Lower leg skin (tissue), 4 donors: ENCODE measurements at regions not wholly inside any gene's neighbourhood (a gene's known extent, or its start where the extent isn't known, plus 50 kb on each side); places are given as distances from the start of the nearest gene placed in this dataset.

Source experiments
- DNase-seq, 2 donors: peaks; one replicate each; pipeline ENCODE4 v3.0.0-alpha.2; 2019; ENCODE audit warnings: low spot score in 2 of 2
- H3K4me3 ChIP-seq: fragments of 200-600 bp; sonication (generic); 2 replicates; pipeline ENCODE4 v1.5.1; 2017; ENCODE audit warnings: mild to moderate bottlenecking, low read depth; ENCODE audit not compliant: poor library complexity, severe bottlenecking
- POLR2A ChIP-seq, 2 donors: fragments of 450-650 bp; IDR thresholded peaks; one replicate each; pipeline ENCODE4 v1.6.1; 2016 to 2017; ENCODE audit warnings: antibody characterized with exemption in 2 of 2, mild to moderate bottlenecking in 1 of 2, moderate library complexity in 1 of 2
- WGBS, 2 donors: methylation state at CpG; one replicate each; pipeline ENCODE4 v1.1.5; 2018; 5-methylcytosine and 5-hydroxymethylcytosine counted together
- intact Hi-C: fragments of 100-400 bp; cut with DNase I; formaldehyde crosslinking; loops from one replicate; pipeline ENCODE4 v1.15.0; 2023; ENCODE audit warnings: low total_unique reads
- TF ChIP-seq, protein P1 (sequence below), 3 donors: fragments of 450-650 bp; IDR thresholded peaks; one replicate each; pipeline ENCODE4 v1.5.1; 2016; ENCODE audit warnings: antibody characterized with exemption in 3 of 3, mild to moderate bottlenecking in 3 of 3, moderate library complexity in 2 of 3

- no peak overlapping the region for H3K4me3 ChIP-seq
- WGBS, 2 donors: 89 to 92% methylated on average over 1 of the region's 1 CpG
- DNase-seq: no peak
- intact Hi-C loops: no loop called here
- TF ChIP-seq, protein P1, sequence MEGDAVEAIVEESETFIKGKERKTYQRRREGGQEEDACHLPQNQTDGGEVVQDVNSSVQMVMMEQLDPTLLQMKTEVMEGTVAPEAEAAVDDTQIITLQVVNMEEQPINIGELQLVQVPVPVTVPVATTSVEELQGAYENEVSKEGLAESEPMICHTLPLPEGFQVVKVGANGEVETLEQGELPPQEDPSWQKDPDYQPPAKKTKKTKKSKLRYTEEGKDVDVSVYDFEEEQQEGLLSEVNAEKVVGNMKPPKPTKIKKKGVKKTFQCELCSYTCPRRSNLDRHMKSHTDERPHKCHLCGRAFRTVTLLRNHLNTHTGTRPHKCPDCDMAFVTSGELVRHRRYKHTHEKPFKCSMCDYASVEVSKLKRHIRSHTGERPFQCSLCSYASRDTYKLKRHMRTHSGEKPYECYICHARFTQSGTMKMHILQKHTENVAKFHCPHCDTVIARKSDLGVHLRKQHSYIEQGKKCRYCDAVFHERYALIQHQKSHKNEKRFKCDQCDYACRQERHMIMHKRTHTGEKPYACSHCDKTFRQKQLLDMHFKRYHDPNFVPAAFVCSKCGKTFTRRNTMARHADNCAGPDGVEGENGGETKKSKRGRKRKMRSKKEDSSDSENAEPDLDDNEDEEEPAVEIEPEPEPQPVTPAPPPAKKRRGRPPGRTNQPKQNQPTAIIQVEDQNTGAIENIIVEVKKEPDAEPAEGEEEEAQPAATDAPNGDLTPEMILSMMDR (IDR thresholded peaks at IDR 0.05): no peak
- TF ChIP-seq POLR2A (IDR thresholded peaks at IDR 0.05): no peak
These were observed 238.0 kb downstream of the COL12A1 start for GRCh38 chr6:74967821-74968220.

DNA sequence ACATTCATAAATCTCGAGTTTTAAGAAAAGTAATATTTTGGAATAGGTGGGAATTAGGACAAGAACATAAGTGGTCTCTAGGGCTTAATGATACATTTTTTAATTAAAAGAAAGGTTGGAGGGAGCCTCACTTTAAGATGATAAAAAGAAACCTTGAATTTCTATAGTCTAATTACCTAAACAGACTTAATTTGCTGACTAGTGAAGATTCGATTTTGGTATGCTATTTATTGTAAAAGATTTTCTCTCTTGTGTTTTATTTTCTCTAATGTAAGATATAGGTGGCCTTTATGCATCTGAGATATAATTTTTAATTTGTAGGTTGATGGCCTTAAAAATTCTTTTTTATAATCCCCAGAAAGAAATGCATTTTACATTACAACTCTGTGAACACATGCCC lies 239.1 kb downstream of the COL12A1 start:
- intact Hi-C loops: no loop called here
- WGBS, 2 donors: 90 to 94% methylated on average over 2 of the region's 2 CpGs
- DNase-seq: no peak
- TF ChIP-seq POLR2A (IDR thresholded peaks at IDR 0.05): no peak
- TF ChIP-seq, protein P1 (IDR thresholded peaks at IDR 0.05): no peak
- no peak overlapping the region for H3K4me3 ChIP-seq

DNA sequence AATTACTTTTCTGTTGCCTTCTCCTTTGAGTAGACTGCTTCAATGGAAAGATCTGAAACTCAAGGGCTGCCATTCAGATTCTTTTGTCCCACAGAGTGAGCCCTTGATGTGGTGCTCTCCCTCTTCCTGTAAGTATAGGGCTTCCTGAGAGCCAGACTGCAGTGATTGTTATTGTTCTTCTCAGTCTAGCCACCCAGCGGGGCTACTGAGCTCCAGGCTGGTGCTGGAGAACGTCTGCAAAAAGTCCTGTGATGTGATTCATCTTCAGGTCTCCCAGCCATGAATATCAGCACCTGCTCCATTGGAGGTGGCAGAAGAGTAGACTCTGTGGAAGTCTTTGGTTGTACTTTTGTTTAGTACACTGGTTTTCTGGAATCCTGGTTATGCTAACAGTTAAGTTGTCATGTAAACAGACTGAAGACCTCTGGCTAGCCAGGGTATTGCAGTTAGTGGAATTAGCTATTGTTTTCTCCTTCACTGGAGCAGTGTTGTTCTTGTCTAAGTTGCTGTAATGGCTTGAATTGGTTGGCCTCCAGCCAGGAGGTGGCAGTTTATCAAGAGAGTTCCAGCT lies 240.9 kb downstream of the COL12A1 start:
- WGBS, 2 donors: 71 to 76% methylated on average over 2 of the region's 2 CpGs
- no peak overlapping the region for H3K4me3 ChIP-seq
- DNase-seq: no peak
- intact Hi-C loops: no loop called here
- no peak for TF ChIP-seq POLR2A (IDR thresholded peaks at IDR 0.05)
- TF ChIP-seq, protein P1 (IDR thresholded peaks at IDR 0.05): no peak

- 51 to 55% methylated on average over 8 of the region's 8 CpGs for WGBS, 2 donors
- H3K4me3 ChIP-seq: no peak overlapping the region
- TF ChIP-seq POLR2A (IDR thresholded peaks at IDR 0.05): no peak
- TF ChIP-seq, protein P1 (IDR thresholded peaks at IDR 0.05): no peak
- DNase-seq: peak in 1 of 2 donors; percentile 59
- intact Hi-C loops: no loop called here
These were observed 249.1 kb downstream of the COL12A1 start for GRCh38 chr6:74956559-74957428.

DNA sequence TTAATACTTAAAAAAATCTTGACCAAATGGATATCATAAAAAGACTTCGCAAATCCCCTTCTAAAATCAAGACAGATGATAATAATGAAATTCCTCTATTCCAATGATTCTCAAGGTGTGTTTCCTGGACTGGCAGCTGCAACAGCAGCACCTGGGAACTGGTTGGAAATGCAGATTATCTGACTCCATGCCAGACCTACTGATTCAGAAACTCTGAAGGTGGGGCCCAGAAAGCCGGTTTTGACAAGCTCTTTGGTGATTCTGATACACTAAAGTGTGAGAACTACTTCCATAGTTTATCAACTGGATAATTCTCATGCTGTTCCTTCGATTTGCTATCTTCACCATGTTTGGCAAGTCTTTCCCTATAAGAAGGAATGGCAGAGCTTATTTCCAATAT lies 252.1 kb downstream of the COL12A1 start:
- peak in 1 of 2 donors; percentile 36 for DNase-seq
- TF ChIP-seq POLR2A (IDR thresholded peaks at IDR 0.05): no peak
- TF ChIP-seq, protein P1 (IDR thresholded peaks at IDR 0.05): no peak
- WGBS, 2 donors: 51 to 56% methylated on average over 3 of the region's 3 CpGs
- no peak overlapping the region for H3K4me3 ChIP-seq
- intact Hi-C loops: no loop called here
